ENCODE measurements at regions not wholly inside any gene's neighbourhood (a gene's known extent, or its start where the extent isn't known, plus 50 kb on each side); places are given as distances from the start of the nearest gene placed in this dataset.

DNA sequence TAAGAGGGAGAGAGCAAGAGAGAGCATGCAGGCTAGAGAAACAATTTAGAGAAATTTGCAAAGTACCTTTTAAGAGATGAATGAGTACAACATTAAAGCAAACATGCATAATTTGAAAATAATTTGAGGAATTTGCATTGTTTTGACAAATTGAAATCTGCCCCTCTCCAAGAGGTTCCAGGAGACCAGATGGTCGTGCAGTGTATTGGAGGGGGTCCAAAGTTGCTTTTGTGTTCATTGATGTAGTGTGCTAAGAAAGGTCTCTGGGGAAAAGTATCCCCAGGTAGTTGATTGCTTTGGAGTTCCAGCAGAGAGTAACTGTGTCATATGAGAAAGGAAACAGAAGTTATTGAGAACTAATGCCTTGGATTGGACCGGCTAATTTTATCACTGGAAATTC is 635.0 kb upstream of the TENM3 start:
- TF ChIP-seq, protein P1, sequence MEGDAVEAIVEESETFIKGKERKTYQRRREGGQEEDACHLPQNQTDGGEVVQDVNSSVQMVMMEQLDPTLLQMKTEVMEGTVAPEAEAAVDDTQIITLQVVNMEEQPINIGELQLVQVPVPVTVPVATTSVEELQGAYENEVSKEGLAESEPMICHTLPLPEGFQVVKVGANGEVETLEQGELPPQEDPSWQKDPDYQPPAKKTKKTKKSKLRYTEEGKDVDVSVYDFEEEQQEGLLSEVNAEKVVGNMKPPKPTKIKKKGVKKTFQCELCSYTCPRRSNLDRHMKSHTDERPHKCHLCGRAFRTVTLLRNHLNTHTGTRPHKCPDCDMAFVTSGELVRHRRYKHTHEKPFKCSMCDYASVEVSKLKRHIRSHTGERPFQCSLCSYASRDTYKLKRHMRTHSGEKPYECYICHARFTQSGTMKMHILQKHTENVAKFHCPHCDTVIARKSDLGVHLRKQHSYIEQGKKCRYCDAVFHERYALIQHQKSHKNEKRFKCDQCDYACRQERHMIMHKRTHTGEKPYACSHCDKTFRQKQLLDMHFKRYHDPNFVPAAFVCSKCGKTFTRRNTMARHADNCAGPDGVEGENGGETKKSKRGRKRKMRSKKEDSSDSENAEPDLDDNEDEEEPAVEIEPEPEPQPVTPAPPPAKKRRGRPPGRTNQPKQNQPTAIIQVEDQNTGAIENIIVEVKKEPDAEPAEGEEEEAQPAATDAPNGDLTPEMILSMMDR (IDR thresholded peaks at IDR 0.05): no peak
- TF ChIP-seq POLR2A (IDR thresholded peaks at IDR 0.05) (no peak), POLR2AphosphoS5 (IDR thresholded peaks at IDR 0.05; ENCODE audit: insufficient read depth in 1 of 2, low read depth in 1 of 2) (no peak)

Measured in vagina (tissue), 2 donors.